H9 (cell line): ENCODE measurements at regions not wholly inside any gene's neighbourhood (a gene's known extent, or its start where the extent isn't known, plus 50 kb on each side); places are given as distances from the start of the nearest gene placed in this dataset.

Experiments
- DNase-seq: peaks from one replicate; pipeline ENCODE4 v3.0.0-alpha.2; 2017
- H2AFZ ChIP-seq: one replicate; pipeline ENCODE4 v1.6.1; 2013; ENCODE audit warnings: mild to moderate bottlenecking, low read length, control low read depth, moderate library complexity
- H2AK5ac ChIP-seq: 2 replicates; pipeline ENCODE4 v1.6.1; 2013; ENCODE audit warnings: low read length, control low read depth, mixed read lengths; ENCODE audit not compliant: insufficient read length
- H2BK120ac ChIP-seq: one replicate; pipeline ENCODE4 v1.6.1; 2013; ENCODE audit warnings: low read depth, mild to moderate bottlenecking, low read length, control low read depth, inconsistent platforms; ENCODE audit not compliant: poor library complexity, severe bottlenecking
- H2BK12ac ChIP-seq: 2 replicates; pipeline ENCODE4 v1.6.1; 2013; ENCODE audit warnings: low read length, control low read depth, mixed read lengths, low read depth; ENCODE audit not compliant: insufficient read length
- H2BK15ac ChIP-seq: 2 replicates; pipeline ENCODE4 v1.6.1; 2013; ENCODE audit warnings: low read depth, low read length, control low read depth
- H2BK20ac ChIP-seq: one replicate; pipeline ENCODE4 v1.6.1; 2013; ENCODE audit warnings: low read depth, mild to moderate bottlenecking, low read length, control low read depth, inconsistent platforms; ENCODE audit not compliant: poor library complexity, severe bottlenecking
- H2BK5ac ChIP-seq: 2 replicates; pipeline ENCODE4 v1.6.1; 2013; ENCODE audit warnings: low read length, control low read depth, mixed read lengths; ENCODE audit not compliant: insufficient read length
- H3K14ac ChIP-seq: 2 replicates; pipeline ENCODE4 v1.6.1; 2013; ENCODE audit warnings: low read length, control low read depth; ENCODE audit not compliant: insufficient read depth
- H3K18ac ChIP-seq: 2 replicates; pipeline ENCODE4 v1.6.1; 2013; ENCODE audit warnings: low read depth, mild to moderate bottlenecking, mixed read lengths, low read length, control low read depth; ENCODE audit not compliant: insufficient read length
- H3K23ac ChIP-seq: 2 replicates; pipeline ENCODE4 v1.6.1; 2013; ENCODE audit warnings: low read length, control low read depth, mixed read lengths, low read depth; ENCODE audit not compliant: insufficient read length
- H3K23me2 ChIP-seq: 2 replicates; pipeline ENCODE4 v1.6.1; 2013; ENCODE audit warnings: low read depth, mild to moderate bottlenecking, mixed read lengths, low read length, control low read depth; ENCODE audit not compliant: insufficient read length, poor library complexity, severe bottlenecking
- H3K27ac ChIP-seq: 2 replicates; pipeline ENCODE4 v1.5.1; 2013; ENCODE audit warnings: low read length, control low read depth, mixed read lengths, low read depth; ENCODE audit not compliant: insufficient read length
- H3K27me3 ChIP-seq: 2 replicates; pipeline ENCODE4 v1.6.1; 2013; ENCODE audit warnings: low read length, control low read depth, inconsistent platforms; ENCODE audit not compliant: insufficient read depth
- H3K4ac ChIP-seq: 2 replicates; pipeline ENCODE4 v1.6.1; 2013; ENCODE audit warnings: low read depth, mild to moderate bottlenecking, control low read depth, inconsistent platforms, low read length, moderate library complexity
- H3K4me1 ChIP-seq: 2 replicates; pipeline ENCODE4 v1.6.1; 2013; ENCODE audit warnings: low read length, control low read depth, inconsistent platforms; ENCODE audit not compliant: insufficient read depth
- H3K4me2 ChIP-seq: 2 replicates; pipeline ENCODE4 v1.6.1; 2013; ENCODE audit warnings: low read length, control low read depth, mixed read lengths; ENCODE audit not compliant: insufficient read length, insufficient read depth
- H3K56ac ChIP-seq: 2 replicates; pipeline ENCODE4 v1.6.1; 2013; ENCODE audit warnings: low read depth, mild to moderate bottlenecking, mixed read lengths, low read length, control low read depth; ENCODE audit not compliant: insufficient read length
- H3K79me1 ChIP-seq: 2 replicates; pipeline ENCODE4 v1.6.1; 2013; ENCODE audit warnings: low read depth, mild to moderate bottlenecking, moderate library complexity, low read length, control low read depth, inconsistent platforms; ENCODE audit not compliant: insufficient read depth, poor library complexity, severe bottlenecking
- H3K79me2 ChIP-seq: 2 replicates; pipeline ENCODE4 v1.6.1; 2013; ENCODE audit warnings: low read length, control low read depth, inconsistent platforms; ENCODE audit not compliant: insufficient read depth
- H3K9ac ChIP-seq: 2 replicates; pipeline ENCODE4 v1.6.1; 2013; ENCODE audit warnings: low read length, control low read depth, mixed read lengths; ENCODE audit not compliant: insufficient read length; ENCODE audit errors: extremely low read depth
- H3K9me3 ChIP-seq: one replicate; pipeline ENCODE4 v1.6.1; 2013; ENCODE audit warnings: low read depth, low read length, inconsistent platforms; ENCODE audit not compliant: control insufficient read depth
- H3T11ph ChIP-seq: one replicate; pipeline ENCODE4 v1.6.1; 2013; ENCODE audit warnings: mild to moderate bottlenecking, low read length, control low read depth, inconsistent platforms
- H4K20me1 ChIP-seq: one replicate; pipeline ENCODE4 v1.6.1; 2013; ENCODE audit not compliant: control insufficient read depth, insufficient read length, insufficient read depth
- H4K5ac ChIP-seq: 2 replicates; pipeline ENCODE4 v1.6.1; 2013; ENCODE audit warnings: low read depth, mild to moderate bottlenecking, mixed read lengths, low read length, control low read depth; ENCODE audit not compliant: insufficient read length
- H4K8ac ChIP-seq: replicated peaks from 2 replicates; pipeline ENCODE4 v1.6.1; 2013; ENCODE audit warnings: low read length, control low read depth, mixed read lengths, low read depth; ENCODE audit not compliant: insufficient read length
- H4K91ac ChIP-seq: 2 replicates; pipeline ENCODE4 v1.6.1; 2013; ENCODE audit warnings: low read depth, mild to moderate bottlenecking, moderate library complexity, mixed read lengths, low read length, control low read depth; ENCODE audit not compliant: insufficient read length
- H3K27ac Mint-ChIP-seq, 3 experiments: 2 replicates in 2 of 3; 3 replicates in 1 of 3; pipeline ENCODE4 v1.8.0; 2020 to 2021; ENCODE audit warnings: mixed read lengths in 3 of 3, mild to moderate bottlenecking in 1 of 3, moderate library complexity in 1 of 3
- H3K27me3 Mint-ChIP-seq: 2 replicates; pipeline ENCODE4 v1.8.0; 2021; ENCODE audit warnings: low read depth, mild to moderate bottlenecking, moderate library complexity, mixed read lengths
- H3K36me3 Mint-ChIP-seq, 3 experiments: 2 replicates in 2 of 3; 3 replicates in 1 of 3; pipeline ENCODE4 v1.8.0; 2020 to 2021; ENCODE audit warnings: low read depth in 3 of 3, mixed read lengths in 3 of 3; ENCODE audit not compliant: insufficient read depth in 1 of 3
- H3K4me1 Mint-ChIP-seq, 2 experiments: 2 replicates each; pipeline ENCODE4 v1.8.0; 2020; ENCODE audit warnings: mixed read lengths in 2 of 2
- H3K4me3 Mint-ChIP-seq, 2 experiments: 2 replicates in 1 of 2; 3 replicates in 1 of 2; pipeline ENCODE4 v1.8.0; 2020 to 2021; ENCODE audit warnings: mild to moderate bottlenecking in 2 of 2, mixed read lengths in 2 of 2, moderate library complexity in 1 of 2
- H3K9me3 Mint-ChIP-seq, 2 experiments: 2 replicates in 1 of 2; 3 replicates in 1 of 2; pipeline ENCODE4 v1.8.0; 2020; ENCODE audit warnings: mild to moderate bottlenecking in 2 of 2, mixed read lengths in 2 of 2, moderate library complexity in 1 of 2
- CTCF ChIP-seq: fragments of 200-600 bp; sonication (generic); conservative IDR thresholded peaks from 3 replicates; pipeline ENCODE4 v1.8.0; 2021; ENCODE audit warnings: antibody characterized with exemption, mild to moderate bottlenecking
- WGBS: extraction: QIAGEN DNeasy Blood & Tissue Kit; methylation state at CpG from one replicate; pipeline ENCODE4 v1.1.7; 2013; ENCODE audit warnings: missing lambda C conversion rate, low lambda C conversion rate, mixed read lengths; ENCODE audit not compliant: insufficient read length; ENCODE audit errors: extremely low coverage; 5-methylcytosine and 5-hydroxymethylcytosine counted together

- no peak overlapping the region for H3K27ac ChIP-seq
- H3K9ac ChIP-seq = no peak overlapping the region
- H4K91ac ChIP-seq = no peak overlapping the region
- H3K18ac ChIP-seq = no peak overlapping the region
- no peak overlapping the region for H2BK120ac ChIP-seq
- no peak overlapping the region for H2BK5ac ChIP-seq
- no peak overlapping the region for H3T11ph ChIP-seq
- no peak for TF ChIP-seq CTCF
- H3K23me2 ChIP-seq = no peaks in the 10 kb centered on the region
- H2AK5ac ChIP-seq = no peak overlapping the region
- Mint-ChIP-seq H3K9me3 (peaks cover 12 to 26% of the 10 kb centered on the region in 2 experiments; a peak in 3 of 5 replicates), H3K4me3 (0 out of 5 replicates have a peak overlapping the region, but pooled peaks of 1 of the 2 experiments have one; percentile 17), H3K4me1 (peaks cover 16 to 28% of the 10 kb centered on the region in 2 experiments), H3K27ac (peak overlapping the region in 1 of 3 experiments; percentile 90; a peak in 2 of 7 replicates), H3K36me3 (peaks cover 0 to 34% (median 5%) of the 10 kb centered on the region in 3 experiments; a peak in 5 of 7 replicates), H3K27me3 (peaks cover 4% of the 10 kb centered on the region)
- H3K14ac ChIP-seq = no peak overlapping the region
- H3K27me3 ChIP-seq = no peaks in the 10 kb centered on the region
- no peak overlapping the region for H2AFZ ChIP-seq
- H3K56ac ChIP-seq = no peak overlapping the region
- no peaks in the 10 kb centered on the region for H4K20me1 ChIP-seq
- H3K4me2 ChIP-seq = no peak overlapping the region
- H2BK12ac ChIP-seq = no peak overlapping the region
- H2BK15ac ChIP-seq = no peak overlapping the region
- H3K23ac ChIP-seq = no peak overlapping the region
- H3K79me2 ChIP-seq = no peaks in the 10 kb centered on the region
- H3K4me1 ChIP-seq = no peaks in the 10 kb centered on the region
- DNase-seq = no peak
- no peak overlapping the region for H4K8ac ChIP-seq
- no peaks in the 10 kb centered on the region for H3K9me3 ChIP-seq
- no CpG with 5 or more reads among the region's 8 CpGs for WGBS
- H3K79me1 ChIP-seq = no peaks in the 10 kb centered on the region
- no peak overlapping the region for H4K5ac ChIP-seq
- H2BK20ac ChIP-seq = no peak overlapping the region
- H3K4ac ChIP-seq = no peak overlapping the region
Observed at GRCh38 chr6:2589171-2589661, 161.5 kb downstream of the MYLK4 start.
